ENCODE measurements at regions not wholly inside any gene's neighbourhood (a gene's known extent, or its start where the extent isn't known, plus 50 kb on each side); places are given as distances from the start of the nearest gene placed in this dataset.

DNA sequence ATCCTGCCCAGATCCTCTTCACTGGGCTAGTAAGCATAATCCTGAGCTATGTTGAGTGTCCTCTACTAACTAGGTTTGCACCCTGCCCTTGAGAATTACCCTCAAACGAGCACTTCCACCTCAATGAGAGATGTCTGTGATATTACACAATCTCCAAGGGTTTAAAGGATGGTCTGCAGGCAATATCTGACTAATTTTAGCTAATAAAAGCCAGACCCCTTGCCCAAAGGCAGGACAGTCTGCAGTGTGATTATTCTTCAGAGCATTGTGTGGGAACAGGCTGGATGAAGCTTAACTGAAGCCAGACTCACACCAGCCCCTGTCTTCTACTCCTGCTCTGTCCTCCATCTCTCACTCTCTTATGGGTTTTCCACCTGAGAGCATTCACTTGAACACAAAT, 544.9 kb upstream of the DDX18 start:
- TF ChIP-seq CTCF (IDR thresholded peaks at IDR 0.05) (no peak), POLR2A (IDR thresholded peaks at IDR 0.05) (no peak)

Measured in Peyer's patch (tissue), 4 donors.